ENCODE measurements at regions not wholly inside any gene's neighbourhood (a gene's known extent, or its start where the extent isn't known, plus 50 kb on each side); places are given as distances from the start of the nearest gene placed in this dataset.
A peak's percentile ranks its signal among the peaks of the same experiment; 100 is the strongest.
"Not testable (repeated sequence)": the region's sequence is repeated elsewhere in the genome, so short reads cannot be mapped to it uniquely, and the experiment has no call there.

GRCh38 chr10:59025981-59026765 lies 150.3 kb upstream of the PHYHIPL start:
- DNase-seq (ENCODE audit: insufficient read length, low spot score) (no peak), FAIRE-seq (no peak)

- FAIRE-seq (no peak), DNase-seq (ENCODE audit: insufficient read length, low spot score) (no peak)
Measured at GRCh38 chr10:59027975-59028655, 148.3 kb upstream of the PHYHIPL start.

GRCh38 chr10:59033622-59034021 lies 142.8 kb upstream of the PHYHIPL start:
- DNase-seq (ENCODE audit: insufficient read length, low spot score) (no peak), FAIRE-seq (no peak)

GRCh38 chr10:59036311-59037017 lies 140.0 kb upstream of the PHYHIPL start:
- peak; percentile 91 for FAIRE-seq

GRCh38 chr10:59037018-59037389 lies 139.4 kb upstream of the PHYHIPL start:
- FAIRE-seq, result no peak
- no peak for DNase-seq (ENCODE audit: insufficient read length, low spot score)

More at GRCh38 chr10:59036311-59037017, 140.0 kb upstream of the PHYHIPL start:
- peak; percentile 23 for DNase-seq (ENCODE audit: insufficient read length, low spot score)

- DNase-seq (ENCODE audit: insufficient read length, low spot score) (no peak), FAIRE-seq (no peak)
Measured at GRCh38 chr10:59037506-59037905, 138.9 kb upstream of the PHYHIPL start.

GRCh38 chr10:59043358-59043757 lies 133.1 kb upstream of the PHYHIPL start:
- FAIRE-seq; DNase-seq (ENCODE audit: insufficient read length, low spot score): not testable (repeated sequence)

- no peak for FAIRE-seq
Measured at GRCh38 chr10:59047180-59047579, 129.3 kb upstream of the PHYHIPL start.

GRCh38 chr10:59047957-59048618 lies 128.4 kb upstream of the PHYHIPL start:
- DNase-seq (ENCODE audit: insufficient read length, low spot score), result no peak

More at GRCh38 chr10:59047180-59047579, 129.3 kb upstream of the PHYHIPL start:
- no peak for DNase-seq (ENCODE audit: insufficient read length, low spot score)

GRCh38 chr10:59053502-59053901 lies 122.9 kb upstream of the PHYHIPL start:
- not testable (repeated sequence) for FAIRE-seq; DNase-seq (ENCODE audit: insufficient read length, low spot score)

More at GRCh38 chr10:59047957-59048618, 128.4 kb upstream of the PHYHIPL start:
- FAIRE-seq, result peak; percentile 51

- DNase-seq (ENCODE audit: insufficient read length, low spot score) (no peak), FAIRE-seq (no peak)
Measured at GRCh38 chr10:59055045-59055444, 121.4 kb upstream of the PHYHIPL start.

GRCh38 chr10:59057345-59057744 lies 119.1 kb upstream of the PHYHIPL start:
- DNase-seq (ENCODE audit: insufficient read length, low spot score) (no peak), FAIRE-seq (no peak)

GRCh38 chr10:59060852-59061251 lies 115.6 kb upstream of the PHYHIPL start:
- FAIRE-seq (peak; percentile 8), DNase-seq (ENCODE audit: insufficient read length, low spot score) (no peak)

- FAIRE-seq (no peak), DNase-seq (ENCODE audit: insufficient read length, low spot score) (no peak)
Measured at GRCh38 chr10:59063491-59063890, 113.0 kb upstream of the PHYHIPL start.

- no peak for DNase-seq (ENCODE audit: insufficient read length, low spot score)
- FAIRE-seq, result no peak
Measured at GRCh38 chr10:59064080-59064692, 112.3 kb upstream of the PHYHIPL start.

GRCh38 chr10:59064759-59065539 lies 111.5 kb upstream of the PHYHIPL start:
- FAIRE-seq, result no peak
- no peak for DNase-seq (ENCODE audit: insufficient read length, low spot score)

- no peak for FAIRE-seq
- DNase-seq (ENCODE audit: insufficient read length, low spot score), result no peak
Measured at GRCh38 chr10:59068581-59069191, 107.8 kb upstream of the PHYHIPL start.

- DNase-seq (ENCODE audit: insufficient read length, low spot score) (no peak), FAIRE-seq (no peak)
Measured at GRCh38 chr10:59072038-59072437, 104.4 kb upstream of the PHYHIPL start.

- FAIRE-seq, result no peak
- DNase-seq (ENCODE audit: insufficient read length, low spot score), result no peak
Measured at GRCh38 chr10:59073456-59074053, 102.9 kb upstream of the PHYHIPL start.

Data from GM19239 (cell line).